Left cardiac atrium (tissue), 4 donors: ENCODE measurements at regions not wholly inside any gene's neighbourhood (a gene's known extent, or its start where the extent isn't known, plus 50 kb on each side); places are given as distances from the start of the nearest gene placed in this dataset.
"Not testable (repeated sequence)": the region's sequence is repeated elsewhere in the genome, so short reads cannot be mapped to it uniquely, and the experiment has no call there.

ENCODE experiments used
- ATAC-seq, 2 donors: fragments of 200-7000 bp; cut with Tn5 transposase; one replicate each; pipeline ENCODE4 v1.9.1; 2020; ENCODE audit warnings: mild to moderate bottlenecking in 2 of 2, moderate library complexity in 2 of 2
- DNase-seq: peaks from one replicate; pipeline ENCODE4 v3.0.0-alpha.2; 2020
- intact Hi-C, 2 donors: fragments of 100-400 bp; cut with DNase I; formaldehyde crosslinking; loops; one replicate each; pipeline versions ENCODE4 v1.14.1 to v1.15.1; 2022 to 2023
- donor health status: DM: no; HTN: yes; CAD: no.
- donor health status: DM: no; HTN: yes; CAD: no; lungs with severe emphysema.
- donor health status: DM: yes; HTN: yes; CAD: no.
- donor health status: Dilated cardiomyopathy.

GRCh38 chr11:112310848-112311247, 50.2 kb upstream of the PLET1 start:
- no peak for DNase-seq
- ATAC-seq = no peak
- intact Hi-C loops = no loop called here

- ATAC-seq (no peak), DNase-seq (no peak)
- intact Hi-C loops = no loop called here
Observed at GRCh38 chr11:112315057-112315720, 54.5 kb upstream of the PLET1 start.

DNA sequence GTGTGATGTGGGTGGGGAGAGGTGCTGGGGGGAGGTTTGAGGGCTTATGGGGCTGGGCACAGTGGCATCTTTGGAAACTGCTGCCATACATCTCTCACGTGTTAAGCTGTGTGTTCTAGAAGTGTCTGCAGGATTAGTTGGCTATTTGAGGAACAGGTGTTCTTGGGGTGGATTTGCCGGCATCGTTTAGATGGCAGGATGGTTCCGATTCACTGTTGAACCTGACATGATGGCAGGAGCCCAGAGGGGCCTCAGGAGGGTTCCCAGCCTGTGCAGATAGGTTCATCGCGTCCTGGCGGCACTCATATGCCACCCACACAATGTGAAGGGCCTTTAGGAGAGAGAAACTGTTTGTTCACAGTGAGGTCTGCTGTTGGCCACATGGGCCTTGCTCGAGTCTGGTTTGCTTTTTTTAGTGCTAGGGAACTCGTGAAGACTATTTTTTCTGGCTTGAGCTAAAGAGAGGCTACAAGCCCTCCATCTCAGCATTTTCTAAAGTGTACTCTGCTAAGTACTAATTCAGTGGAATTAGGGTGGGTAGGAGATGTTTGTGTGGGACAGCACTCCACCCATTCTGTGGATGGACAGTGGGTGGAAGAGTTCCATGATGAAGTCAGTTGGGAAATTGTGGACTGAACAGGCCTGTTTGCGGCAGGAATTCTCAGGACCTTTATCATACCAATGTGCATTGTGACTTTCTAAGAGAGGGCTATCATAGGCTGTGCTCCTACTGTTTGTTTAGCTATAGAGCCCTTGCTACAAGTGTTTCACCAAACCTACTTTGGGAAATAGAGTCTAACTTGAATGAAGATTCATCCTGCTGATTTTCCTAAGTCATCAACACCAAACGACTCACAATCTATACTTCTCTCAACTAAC, 55.4 kb upstream of the PLET1 start:
- peak; percentile 17 to 24 for ATAC-seq
- DNase-seq = no peak
- intact Hi-C loops = no loop called here

DNA sequence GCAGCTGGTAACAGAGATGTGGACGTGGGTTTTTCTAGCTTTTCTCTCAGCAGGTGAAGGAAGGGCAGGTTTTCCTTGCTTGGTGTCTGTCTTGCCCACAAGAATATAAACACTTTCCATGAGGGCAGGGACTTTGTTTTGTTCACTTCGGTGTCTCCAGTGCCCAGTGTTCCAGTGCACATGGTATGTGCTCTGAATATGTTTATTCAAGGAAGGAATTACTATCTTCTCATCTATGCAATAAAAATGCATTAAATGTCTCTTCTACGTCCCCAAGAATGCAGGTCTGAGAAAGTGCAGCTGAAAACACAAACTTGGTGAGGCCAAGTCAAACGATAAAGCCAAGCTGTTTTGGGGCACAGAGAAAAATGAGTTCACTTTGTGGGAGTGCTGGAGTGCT, 56.3 kb upstream of the PLET1 start:
- DNase-seq (no peak), ATAC-seq (no peak)
- intact Hi-C loops = no loop called here

DNA sequence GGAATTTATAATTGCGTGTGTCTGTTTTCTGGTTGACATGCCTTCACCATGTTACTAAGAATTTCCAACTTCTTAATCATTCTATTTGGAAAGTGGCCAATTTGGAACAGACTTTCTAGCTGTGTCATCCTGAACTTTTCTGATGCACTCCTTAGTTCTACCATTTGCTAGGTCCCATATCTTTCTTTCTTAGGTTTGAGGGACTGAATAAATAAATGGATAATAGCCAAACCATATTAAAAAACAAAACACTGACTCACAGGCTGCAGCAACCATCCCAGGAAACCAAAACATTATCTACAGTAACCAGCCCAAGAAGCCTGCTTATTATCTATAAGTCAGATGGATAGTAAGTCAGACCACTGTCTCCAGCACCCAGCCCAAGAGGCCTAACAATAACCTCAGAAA, 57.5 kb upstream of the PLET1 start:
- intact Hi-C loops = no loop called here
- DNase-seq = no peak
- peak; percentile 39 to 78 for ATAC-seq

DNA sequence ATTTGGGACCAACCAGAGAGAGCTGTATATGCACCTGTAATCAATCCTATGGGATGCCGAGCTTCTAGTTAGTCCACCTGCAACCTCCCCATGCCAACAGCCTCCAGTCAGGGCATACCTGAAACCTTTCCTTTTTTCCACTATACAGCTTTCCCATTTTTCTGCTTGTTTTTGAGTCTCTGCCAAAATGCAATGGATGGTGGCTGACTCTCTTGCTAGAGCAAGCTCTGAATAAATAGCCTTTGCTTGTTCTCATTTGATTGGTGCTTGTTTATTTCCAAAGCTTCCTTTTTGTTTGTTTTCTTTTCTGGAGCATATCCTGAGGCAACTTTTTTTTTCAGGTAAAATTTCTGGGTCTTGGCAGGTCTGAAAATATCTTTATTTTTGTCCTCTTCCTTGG, 58.0 kb upstream of the PLET1 start:
- no peak for ATAC-seq
- no peak for DNase-seq
- intact Hi-C loops = no loop called here

DNA sequence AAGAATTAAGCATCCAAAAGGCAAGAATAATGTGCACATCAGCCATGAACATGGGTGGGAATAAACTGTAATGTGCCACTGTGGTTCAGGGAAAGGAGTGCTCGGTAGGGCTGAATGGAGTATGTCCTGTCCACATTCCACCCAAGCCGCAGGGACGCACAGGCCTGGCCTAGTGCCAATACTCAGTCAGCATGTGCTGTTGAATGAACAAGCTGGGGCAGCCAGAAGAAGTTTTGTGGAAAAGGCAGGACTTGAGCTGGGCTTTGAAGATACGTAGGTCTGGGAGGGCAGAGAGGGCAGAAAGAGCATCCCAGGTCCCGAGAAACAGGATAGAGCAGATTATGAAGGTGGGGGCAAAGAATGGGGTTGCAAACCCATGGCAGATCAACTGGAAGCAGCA, 60.0 kb upstream of the PLET1 start:
- ATAC-seq (peak; percentile 70 to 80), DNase-seq (peak; percentile 80)
- intact Hi-C loops = no loop called here

- intact Hi-C loops = no loop called here
- DNase-seq = peak; percentile 68
- ATAC-seq = peak; percentile 66 to 73
Observed at GRCh38 chr11:112321501-112322172, 61.0 kb upstream of the PLET1 start.

- no peak for DNase-seq
- no peak for ATAC-seq
- intact Hi-C loops = no loop called here
Observed at GRCh38 chr11:112322173-112322790, 61.6 kb upstream of the PLET1 start.

DNA sequence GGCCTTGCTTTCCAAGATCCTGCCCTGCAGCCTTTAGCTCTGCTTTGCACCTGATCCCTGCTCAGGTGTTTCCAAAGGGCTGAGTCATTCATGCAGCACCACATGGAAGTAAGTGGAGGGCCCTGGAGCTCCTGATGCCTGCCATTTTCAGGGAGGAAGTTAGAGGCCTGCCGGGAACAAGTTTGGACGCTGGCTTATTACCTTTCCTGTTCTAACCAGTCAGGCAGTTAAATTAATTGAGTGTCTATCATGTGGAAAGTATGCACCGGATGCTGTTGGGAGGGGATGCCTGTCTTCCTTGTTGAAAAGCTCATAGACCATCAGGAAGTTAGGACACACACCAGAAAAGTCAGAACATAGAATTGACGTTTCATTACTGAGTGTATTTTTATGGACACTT, 73.7 kb upstream of the PLET1 start:
- intact Hi-C loops = no loop called here
- no peak for ATAC-seq
- DNase-seq = no peak

DNA sequence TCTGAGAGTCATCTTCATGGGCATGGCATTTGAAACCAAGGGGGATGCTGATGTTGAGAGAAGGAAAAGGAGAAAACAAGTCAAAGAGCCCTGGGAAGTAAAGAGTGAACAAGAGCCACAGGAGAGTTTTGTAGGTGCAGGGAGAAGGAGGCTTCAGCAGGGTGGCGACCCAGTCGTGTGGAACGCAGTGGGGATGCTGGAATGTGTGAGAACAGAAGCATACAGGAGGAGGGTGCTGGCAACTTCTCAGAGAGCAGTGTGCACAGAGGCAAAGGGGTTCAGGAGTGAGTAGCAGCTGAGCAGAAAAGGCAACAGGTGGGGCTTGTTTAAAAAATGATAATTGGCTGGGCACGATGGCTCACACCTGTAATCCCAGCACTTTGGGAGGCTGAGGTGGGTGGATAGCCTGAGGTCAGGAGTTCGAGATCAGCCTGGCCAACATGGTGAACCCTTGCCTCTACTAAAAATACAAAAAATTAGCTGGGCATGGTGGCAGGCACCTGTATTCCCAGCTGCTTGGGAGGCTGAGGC, 75.8 kb upstream of the PLET1 start:
- no peak for ATAC-seq
- no peak for DNase-seq
- intact Hi-C loops = no loop called here

DNA sequence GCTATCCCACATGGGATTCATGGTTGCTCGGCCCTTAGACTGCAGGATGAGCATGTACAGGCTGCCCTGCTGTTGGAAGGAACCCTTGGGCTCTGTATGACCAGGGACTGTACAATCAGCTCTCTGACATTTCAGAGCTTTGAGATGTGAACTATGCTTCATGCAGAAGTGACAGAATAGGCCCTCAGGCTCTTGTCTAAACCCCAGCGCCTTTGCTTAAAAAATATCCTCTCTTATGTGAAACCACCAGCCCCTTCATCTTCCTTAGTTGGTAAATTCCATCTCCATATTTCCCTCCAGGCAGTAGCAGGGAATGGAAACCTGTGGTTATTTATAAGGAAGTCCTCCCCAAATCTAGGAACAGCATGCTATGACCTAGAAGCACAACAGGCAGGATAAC, 78.9 kb upstream of the PLET1 start:
- DNase-seq = no peak
- intact Hi-C loops = no loop called here
- ATAC-seq = no peak

GRCh38 chr11:112343368-112344039, 82.8 kb upstream of the PLET1 start:
- ATAC-seq = no peak
- intact Hi-C loops = no loop called here
- no peak for DNase-seq

DNA sequence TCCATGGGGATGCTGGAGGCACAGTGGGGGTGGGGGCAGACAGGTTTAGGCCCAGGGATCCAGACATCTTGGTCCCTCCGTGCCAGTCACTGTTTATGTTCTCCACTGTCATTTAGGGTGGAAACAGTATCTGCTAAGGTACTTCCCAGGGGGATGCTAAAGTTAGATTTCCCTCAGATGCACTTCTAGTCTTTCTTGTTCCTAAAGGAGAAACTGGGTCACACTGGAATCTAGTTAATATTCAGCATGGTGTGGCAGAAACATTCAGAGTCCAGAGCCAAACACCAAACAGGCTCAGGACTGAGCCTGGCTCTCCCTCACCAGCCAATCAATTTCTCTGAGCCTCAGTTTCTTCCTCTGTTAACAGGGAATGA, 83.4 kb upstream of the PLET1 start:
- DNase-seq (no peak), ATAC-seq (no peak)
- intact Hi-C loops = no loop called here

DNA sequence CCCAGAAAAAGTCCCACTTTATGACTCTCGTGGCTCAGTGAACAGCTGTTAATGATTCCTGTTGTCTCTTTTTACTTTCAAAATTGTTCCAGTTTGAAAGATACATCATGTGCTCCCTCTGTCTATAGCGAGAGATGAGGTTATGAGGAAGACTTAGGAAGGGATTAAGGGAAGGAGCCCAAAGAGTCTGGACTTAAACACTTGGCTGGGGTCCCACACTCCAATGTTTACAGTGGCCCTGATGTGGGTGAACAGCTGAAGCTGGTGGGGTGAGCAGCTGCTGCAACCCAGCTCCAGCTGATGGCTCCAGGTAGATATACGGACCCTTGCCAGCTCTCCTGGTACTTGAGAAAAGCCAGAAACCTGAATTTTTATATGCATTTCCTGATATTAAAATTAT, 84.5 kb upstream of the PLET1 start:
- no peak for ATAC-seq

GRCh38 chr11:112345706-112346105, 85.0 kb upstream of the PLET1 start:
- ATAC-seq = no peak
- DNase-seq = no peak
- intact Hi-C loops = no loop called here

More for the DNA sequence above, 84.5 kb upstream of the PLET1 start:
- intact Hi-C loops = no loop called here
- DNase-seq = no peak

- ATAC-seq (no peak), DNase-seq (no peak)
- intact Hi-C loops = no loop called here
Observed at GRCh38 chr11:112346586-112346985, 85.9 kb upstream of the PLET1 start.

DNA sequence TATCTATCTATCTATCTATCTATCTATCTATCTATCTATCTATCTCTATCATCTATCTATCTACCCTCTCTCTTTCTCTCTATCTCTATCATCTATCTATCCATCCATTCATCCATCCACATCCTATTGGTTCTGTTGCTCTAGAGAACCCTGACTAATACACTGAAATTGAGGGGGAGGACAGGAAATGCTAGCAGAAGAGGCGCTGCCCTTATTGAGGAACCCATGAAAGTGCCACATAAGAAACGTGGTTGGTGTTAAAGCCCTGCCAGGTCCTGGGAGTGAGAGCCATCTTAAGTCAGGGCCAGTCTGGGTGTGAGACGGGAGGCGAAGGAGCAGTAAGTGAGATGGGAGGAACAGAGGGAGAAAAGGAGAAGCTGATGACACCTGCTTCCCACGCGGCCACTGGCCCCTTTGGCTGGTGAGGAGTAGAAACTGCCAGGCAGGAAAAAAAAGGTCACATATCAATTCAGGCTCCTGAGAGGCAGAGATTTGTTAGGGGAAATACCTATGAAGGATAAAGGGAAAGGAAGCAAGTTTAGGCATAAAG, 87.9 kb upstream of the PLET1 start:
- DNase-seq (no peak), ATAC-seq (no peak)
- intact Hi-C loops = no loop called here

DNA sequence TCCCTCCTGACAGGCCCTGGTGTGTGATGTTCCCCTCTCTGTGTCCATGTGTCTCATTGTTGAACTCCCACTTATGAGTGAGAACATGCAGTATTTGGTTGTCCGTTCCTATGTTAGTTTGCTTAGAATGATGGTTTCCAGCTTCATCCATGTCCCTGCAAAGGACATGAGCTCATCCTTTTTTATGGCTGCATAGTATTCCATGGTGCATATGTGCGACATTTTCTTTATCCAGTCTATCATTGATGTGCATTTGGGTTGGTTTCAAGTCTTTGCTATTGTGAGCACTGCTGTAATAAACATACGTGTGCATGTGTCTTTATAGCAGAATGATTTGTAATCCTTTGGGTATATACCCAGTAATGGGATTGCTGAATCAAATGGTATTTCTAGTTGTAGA, 90.8 kb upstream of the PLET1 start:
- ATAC-seq, intact Hi-C loops, DNase-seq: not testable (repeated sequence)
